H1 (cell line): ENCODE measurements at regions not wholly inside any gene's neighbourhood (a gene's known extent, or its start where the extent isn't known, plus 50 kb on each side); places are given as distances from the start of the nearest gene placed in this dataset.

Experiments
- CTCF ChIA-PET: fragments of 300-600 bp; sonication (Branson Sonifier 250); formaldehyde crosslinking; loops from one replicate; lab custom pipeline; 2021; ENCODE audit not compliant: partially characterized antibody; lab: Charles Lee
- POLR2A ChIA-PET: fragments of 300-600 bp; sonication (Branson Sonifier 250); formaldehyde crosslinking; loops from one replicate; lab custom pipeline; 2021; ENCODE audit warnings: inconsistent platforms; ENCODE audit not compliant: partially characterized antibody; lab: Charles Lee
- DNase-seq, 2 experiments: peaks; one replicate each; pipeline versions ENCODE4 v3.0.0 to v3.0.0-alpha.2; 2010 to 2022; ENCODE audit warnings: low spot score in 2 of 2, low read depth in 1 of 2, mixed read lengths in 1 of 2
- FAIRE-seq: peaks from 2 replicates; lab custom pipeline; 2011; peaks lifted over from hg19 to GRCh38; lab: Jason Lieb, UNC
- H2AFZ ChIP-seq: 2 replicates; pipeline ENCODE4 v1.8.1; 2012; ENCODE audit warnings: low read length, inconsistent platforms
- H2AK5ac ChIP-seq: 2 replicates; pipeline ENCODE4 v1.6.1; 2013; ENCODE audit warnings: low read depth, low read length
- H2BK120ac ChIP-seq: replicated peaks from 2 replicates; pipeline ENCODE3; 2013; ENCODE audit warnings: low read depth, low read length, inconsistent platforms
- H2BK12ac ChIP-seq: 2 replicates; pipeline ENCODE4 v1.6.1; 2013; ENCODE audit warnings: low read depth, low read length
- H2BK15ac ChIP-seq: 2 replicates; pipeline ENCODE4 v1.6.1; 2013; ENCODE audit warnings: low read length
- H2BK20ac ChIP-seq: 2 replicates; pipeline ENCODE4 v1.6.1; 2013; ENCODE audit warnings: low read length
- H2BK5ac ChIP-seq: 2 replicates; pipeline ENCODE4 v1.6.1; 2013; ENCODE audit warnings: low read depth, low read length
- H3K14ac ChIP-seq: 2 replicates; pipeline ENCODE4 v1.6.1; 2013; ENCODE audit warnings: inconsistent platforms; ENCODE audit not compliant: insufficient read length
- H3K18ac ChIP-seq: 2 replicates; pipeline ENCODE4 v1.6.1; 2013; ENCODE audit warnings: low read length; ENCODE audit errors: extremely low read depth
- H3K23ac ChIP-seq: 2 replicates; pipeline ENCODE4 v1.6.1; 2013; ENCODE audit warnings: inconsistent platforms; ENCODE audit not compliant: insufficient read length
- H3K23me2 ChIP-seq: 2 replicates; pipeline ENCODE4 v1.6.1; 2013; ENCODE audit warnings: low read depth, low read length
- H3K27ac ChIP-seq: 2 replicates; pipeline ENCODE4 v1.6.1; 2011; ENCODE audit warnings: low read depth, low read length, inconsistent platforms
- H3K27me3 ChIP-seq, 4 experiments: replicated peaks in 1 of 4; 1 replicate in 1 of 4; 2 replicates in 3 of 4; pipeline versions ENCODE4 v1.6.1 to v1.8.1; 2011 to 2013; ENCODE audit warnings: low read length in 3 of 4, mild to moderate bottlenecking in 3 of 4, inconsistent platforms in 2 of 4, mixed read lengths in 2 of 4, moderate library complexity in 1 of 4; ENCODE audit not compliant: control insufficient read depth in 3 of 4, insufficient read depth in 3 of 4; ENCODE audit errors: extremely low read depth in 1 of 4
- H3K36me3 ChIP-seq, 4 experiments: 2 replicates each; pipeline versions ENCODE4 v1.6.1 to v1.8.1; 2011 to 2013; ENCODE audit warnings: mild to moderate bottlenecking in 4 of 4, low read length in 3 of 4, moderate library complexity in 2 of 4, control low read depth in 1 of 4, inconsistent platforms in 1 of 4; ENCODE audit not compliant: insufficient read depth in 4 of 4, control insufficient read depth in 2 of 4
- H3K4ac ChIP-seq: replicated peaks from 2 replicates; pipeline ENCODE3; 2013; ENCODE audit warnings: low read length, low read depth, mixed read lengths, inconsistent platforms; ENCODE audit not compliant: insufficient read length
- H3K4me1 ChIP-seq, 4 experiments: replicated peaks in 1 of 4; 1 replicate in 1 of 4; 2 replicates in 3 of 4; pipeline versions ENCODE4 v1.6.1 to v1.8.1; 2011 to 2013; ENCODE audit warnings: low read length in 3 of 4, inconsistent platforms in 2 of 4, mixed read lengths in 1 of 4; ENCODE audit not compliant: insufficient read depth in 4 of 4, control insufficient read depth in 3 of 4
- H3K4me2 ChIP-seq, 2 experiments: 2 replicates each; pipeline versions ENCODE4 v1.6.1 to v1.8.1; 2011 to 2013; ENCODE audit warnings: low read depth in 2 of 2, low read length in 2 of 2, control low read depth in 1 of 2, inconsistent platforms in 1 of 2, mild to moderate bottlenecking in 1 of 2; ENCODE audit not compliant: insufficient read depth in 1 of 2
- H3K4me3 ChIP-seq, 4 experiments: fragments of 200-600, 300-600 bp in 1 of 4; sonication (generic), shearing (Covaris generic), sonication (Bioruptor Twin) in 1 of 4; 2 replicates each; pipeline versions ENCODE4 v1.5.1 to v1.8.1; 2011 to 2016; ENCODE audit warnings: low read length in 4 of 4, low read depth in 3 of 4, control low read depth in 2 of 4, inconsistent platforms in 2 of 4, mild to moderate bottlenecking in 2 of 4, mixed read lengths in 1 of 4, moderate library complexity in 1 of 4; ENCODE audit not compliant: insufficient read depth in 2 of 4; ENCODE audit errors: extremely low read depth in 1 of 4
- H3K56ac ChIP-seq: replicated peaks from 2 replicates; pipeline ENCODE3; 2013; ENCODE audit warnings: low read depth, mild to moderate bottlenecking, mixed read lengths, low read length, inconsistent platforms; ENCODE audit not compliant: insufficient read length
- H3K79me1 ChIP-seq: 2 replicates; pipeline ENCODE4 v1.6.1; 2013; ENCODE audit warnings: low read depth, low read length, control low read depth
- H3K79me2 ChIP-seq, 2 experiments: 2 replicates each; pipeline versions ENCODE4 v1.6.1 to v1.8.1; 2012 to 2013; ENCODE audit warnings: low read length in 2 of 2, mild to moderate bottlenecking in 2 of 2, inconsistent platforms in 1 of 2; ENCODE audit not compliant: insufficient read depth in 2 of 2, control insufficient read depth in 1 of 2
- H3K9ac ChIP-seq, 4 experiments: replicated peaks in 1 of 4; 1 replicate in 1 of 4; 2 replicates in 3 of 4; pipeline versions ENCODE4 v1.6.1 to v1.8.1; 2011 to 2013; ENCODE audit warnings: low read depth in 3 of 4, low read length in 3 of 4, control low read depth in 2 of 4, mild to moderate bottlenecking in 2 of 4, moderate library complexity in 2 of 4, inconsistent platforms in 1 of 4; ENCODE audit errors: extremely low read depth in 1 of 4
- H3K9me3 ChIP-seq, 2 experiments: 2 replicates each; pipeline versions ENCODE4 v1.6.1 to v1.8.1; 2012 to 2013; ENCODE audit warnings: mild to moderate bottlenecking in 2 of 2, moderate library complexity in 2 of 2, control low read depth in 1 of 2, inconsistent platforms in 1 of 2, low read depth in 1 of 2, low read length in 1 of 2, mixed read lengths in 1 of 2; ENCODE audit not compliant: insufficient read depth in 2 of 2
- H4K20me1 ChIP-seq, 2 experiments: replicated peaks in 1 of 2; 2 replicates each; pipeline versions ENCODE3 to v1.8.1; 2011 to 2013; ENCODE audit warnings: inconsistent platforms in 2 of 2, low read length in 2 of 2, mild to moderate bottlenecking in 1 of 2; ENCODE audit not compliant: insufficient read depth in 2 of 2, control insufficient read depth in 1 of 2
- H4K5ac ChIP-seq: 2 replicates; pipeline ENCODE4 v1.6.1; 2013; ENCODE audit warnings: low read length, low read depth, mixed read lengths, inconsistent platforms; ENCODE audit not compliant: insufficient read length
- H4K8ac ChIP-seq: 2 replicates; pipeline ENCODE4 v1.8.0; 2013; ENCODE audit warnings: mild to moderate bottlenecking, moderate library complexity, low read length, inconsistent platforms; ENCODE audit not compliant: insufficient read depth; ENCODE audit errors: extremely low read depth
- H4K91ac ChIP-seq: replicated peaks from 2 replicates; pipeline ENCODE3; 2013; ENCODE audit warnings: low read length, mixed read lengths, inconsistent platforms; ENCODE audit not compliant: insufficient read length
- TAF7 ChIP-seq: optimal IDR thresholded peaks from 2 replicates; pipeline ENCODE3; 2011; ENCODE audit warnings: low read depth, mild to moderate bottlenecking, inconsistent platforms, low read length, moderate library complexity, borderline replicate concordance
- WGBS, 2 experiments: shearing (Covaris generic) in 1 of 2; methylation state at CpG; one replicate each; pipeline versions ENCODE4 v1.1.6 to v1.1.7; 2013 to 2015; ENCODE audit warnings: low lambda C conversion rate in 2 of 2, mixed read lengths in 2 of 2, inconsistent platforms in 1 of 2, low coverage in 1 of 2, missing lambda C conversion rate in 1 of 2; ENCODE audit not compliant: insufficient replicate concordance in 2 of 2, insufficient coverage in 1 of 2, insufficient read length in 1 of 2; ENCODE audit errors: extremely low coverage in 1 of 2, missing lambda C conversion rate in 1 of 2; 5-methylcytosine and 5-hydroxymethylcytosine counted together

- Histone ChIP-seq H3K4me2 (no peak overlapping the region), H3K23me2 (no peaks in the 10 kb centered on the region), H3K4me1 (no peaks in the 10 kb centered on the region; a peak in 1 of 7 replicates), H3K18ac (no peak overlapping the region), H2BK15ac (no peak overlapping the region), H2AFZ (no peak overlapping the region), H3K79me1 (no peaks in the 10 kb centered on the region), H4K20me1 (no peaks in the 10 kb centered on the region), H3K9ac (no peak overlapping the region), H3K9me3 (no peaks in the 10 kb centered on the region), H3K4me3 (no peak overlapping the region), H4K8ac (no peak overlapping the region), H3K14ac (no peak overlapping the region), H4K5ac (no peak overlapping the region), H2BK5ac (no peak overlapping the region), H2BK120ac (no peak overlapping the region), H3K56ac (no peak overlapping the region), H3K23ac (no peak overlapping the region), H2BK12ac (no peak overlapping the region), H4K91ac (no peak overlapping the region), H2AK5ac (no peak overlapping the region), H3K36me3 (no peaks in the 10 kb centered on the region), H3K27me3 (no peaks in the 10 kb centered on the region), H2BK20ac (no peak overlapping the region), H3K4ac (no peak overlapping the region), H3K79me2 (no peaks in the 10 kb centered on the region), H3K27ac (no peak overlapping the region)
- WGBS, 2 experiments = 87% methylated on average over 10 of the region's 10 CpGs; no CpG with 5 or more reads in 1 of the 2 experiments
- no peak for DNase-seq
- ChIA-PET CTCF (interaction anchor here (1.4 kb wide), 1 partner anchor 29 kb away, joined by 3 read pairs; no protein-coding TSS in a partner anchor), POLR2A (no interaction called here)
- FAIRE-seq = no peak
- no peak for TF ChIP-seq TAF7
Observed at GRCh38 chr21:32070676-32071330, 198.0 kb downstream of the HUNK start.
